D721Med (cell line): ENCODE measurements at regions not wholly inside any gene's neighbourhood (a gene's known extent, or its start where the extent isn't known, plus 50 kb on each side); places are given as distances from the start of the nearest gene placed in this dataset.

Experiments
- DNase-seq: peaks from one replicate; pipeline ENCODE4 v3.0.0; 2011; ENCODE audit warnings: low spot score; ENCODE audit not compliant: insufficient read length
- FAIRE-seq: peaks from 2 replicates; lab custom pipeline; 2011; peaks lifted over from hg19 to GRCh38; lab: Jason Lieb, UNC
- TF ChIP-seq, protein P1 (sequence below): IDR thresholded peaks from 2 replicates; pipeline ENCODE4 v1.5.1; 2012; ENCODE audit warnings: mild to moderate bottlenecking, control low read depth; ENCODE audit not compliant: insufficient read depth; ENCODE audit errors: missing control alignments

- DNase-seq (no peak), FAIRE-seq (no peak)
- TF ChIP-seq, protein P1, sequence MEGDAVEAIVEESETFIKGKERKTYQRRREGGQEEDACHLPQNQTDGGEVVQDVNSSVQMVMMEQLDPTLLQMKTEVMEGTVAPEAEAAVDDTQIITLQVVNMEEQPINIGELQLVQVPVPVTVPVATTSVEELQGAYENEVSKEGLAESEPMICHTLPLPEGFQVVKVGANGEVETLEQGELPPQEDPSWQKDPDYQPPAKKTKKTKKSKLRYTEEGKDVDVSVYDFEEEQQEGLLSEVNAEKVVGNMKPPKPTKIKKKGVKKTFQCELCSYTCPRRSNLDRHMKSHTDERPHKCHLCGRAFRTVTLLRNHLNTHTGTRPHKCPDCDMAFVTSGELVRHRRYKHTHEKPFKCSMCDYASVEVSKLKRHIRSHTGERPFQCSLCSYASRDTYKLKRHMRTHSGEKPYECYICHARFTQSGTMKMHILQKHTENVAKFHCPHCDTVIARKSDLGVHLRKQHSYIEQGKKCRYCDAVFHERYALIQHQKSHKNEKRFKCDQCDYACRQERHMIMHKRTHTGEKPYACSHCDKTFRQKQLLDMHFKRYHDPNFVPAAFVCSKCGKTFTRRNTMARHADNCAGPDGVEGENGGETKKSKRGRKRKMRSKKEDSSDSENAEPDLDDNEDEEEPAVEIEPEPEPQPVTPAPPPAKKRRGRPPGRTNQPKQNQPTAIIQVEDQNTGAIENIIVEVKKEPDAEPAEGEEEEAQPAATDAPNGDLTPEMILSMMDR, result no peak
These were observed 109.9 kb downstream of the ZPLD1 start for GRCh38 chr3:102544741-102545140.

DNA sequence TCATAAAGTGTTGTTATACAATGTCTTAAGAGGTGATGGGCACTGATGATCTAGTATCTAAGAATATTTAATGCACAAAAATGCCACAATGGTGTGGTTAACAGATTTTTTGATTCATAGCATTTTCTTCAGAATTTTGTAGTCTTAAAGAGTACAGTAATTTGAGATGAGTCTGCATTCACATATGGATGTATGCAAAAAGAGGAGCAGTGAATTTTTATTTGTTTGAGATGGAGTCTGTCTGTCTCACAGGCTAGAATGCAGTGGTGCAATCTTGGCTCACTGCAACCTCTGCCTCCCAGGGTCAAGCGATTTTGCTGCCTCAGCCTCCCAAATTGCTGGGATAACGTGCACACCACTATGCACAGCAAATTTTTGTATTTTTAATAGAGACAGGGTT, 110.5 kb downstream of the ZPLD1 start:
- TF ChIP-seq, protein P1, result no peak
- DNase-seq (no peak), FAIRE-seq (no peak)

- no peak for DNase-seq
- no peak for FAIRE-seq
- TF ChIP-seq, protein P1, result no peak
These were observed 119.1 kb downstream of the ZPLD1 start for GRCh38 chr3:102553876-102554275.

- TF ChIP-seq, protein P1, result no peak
- DNase-seq (no peak), FAIRE-seq (no peak)
These were observed 135.7 kb downstream of the ZPLD1 start for GRCh38 chr3:102570511-102570910.

DNA sequence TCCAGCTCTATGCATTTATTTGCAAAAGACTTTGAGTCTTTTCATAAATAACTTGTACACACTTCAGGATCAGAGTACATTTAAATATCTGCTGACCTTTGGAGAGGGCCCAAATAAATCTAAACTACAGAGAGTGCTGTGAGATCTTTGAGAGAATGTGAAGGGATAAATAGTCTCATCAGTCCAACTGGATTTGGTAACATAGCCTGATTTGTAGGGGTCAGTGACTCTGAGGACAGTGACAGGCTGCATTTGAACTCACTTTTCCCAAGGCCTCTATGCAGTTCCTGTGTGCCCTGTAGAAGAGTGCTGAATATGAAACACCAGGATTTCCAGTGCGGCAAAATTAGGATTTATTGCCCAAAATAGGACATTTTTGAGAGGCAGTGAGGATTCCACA, 136.2 kb downstream of the ZPLD1 start:
- TF ChIP-seq, protein P1, result no peak
- FAIRE-seq, result no peak
- no peak for DNase-seq

- DNase-seq (no peak), FAIRE-seq (no peak)
- TF ChIP-seq, protein P1, result no peak
These were observed 137.0 kb downstream of the ZPLD1 start for GRCh38 chr3:102571720-102572384.

- FAIRE-seq, result no peak
- DNase-seq, result no peak
- TF ChIP-seq, protein P1, result no peak
These were observed 138.7 kb downstream of the ZPLD1 start for GRCh38 chr3:102573483-102574028.
